KBM-7 (cell line): ENCODE measurements at regions not wholly inside any gene's neighbourhood (a gene's known extent, or its start where the extent isn't known, plus 50 kb on each side); places are given as distances from the start of the nearest gene placed in this dataset.

Experiments used
- DNase-seq: peaks from one replicate; pipeline ENCODE4 v3.0.0-alpha.2; 2015
- in situ Hi-C: fragments of 300-500 bp; cut with MboI; formaldehyde crosslinking; loops from 2 replicates; pipeline ENCODE4 v1.14.3; 2020; ENCODE audit warnings: low sequenced_read_pairs, low pct_unique_long_range_greater_than_20kb, mixed read lengths

DNA sequence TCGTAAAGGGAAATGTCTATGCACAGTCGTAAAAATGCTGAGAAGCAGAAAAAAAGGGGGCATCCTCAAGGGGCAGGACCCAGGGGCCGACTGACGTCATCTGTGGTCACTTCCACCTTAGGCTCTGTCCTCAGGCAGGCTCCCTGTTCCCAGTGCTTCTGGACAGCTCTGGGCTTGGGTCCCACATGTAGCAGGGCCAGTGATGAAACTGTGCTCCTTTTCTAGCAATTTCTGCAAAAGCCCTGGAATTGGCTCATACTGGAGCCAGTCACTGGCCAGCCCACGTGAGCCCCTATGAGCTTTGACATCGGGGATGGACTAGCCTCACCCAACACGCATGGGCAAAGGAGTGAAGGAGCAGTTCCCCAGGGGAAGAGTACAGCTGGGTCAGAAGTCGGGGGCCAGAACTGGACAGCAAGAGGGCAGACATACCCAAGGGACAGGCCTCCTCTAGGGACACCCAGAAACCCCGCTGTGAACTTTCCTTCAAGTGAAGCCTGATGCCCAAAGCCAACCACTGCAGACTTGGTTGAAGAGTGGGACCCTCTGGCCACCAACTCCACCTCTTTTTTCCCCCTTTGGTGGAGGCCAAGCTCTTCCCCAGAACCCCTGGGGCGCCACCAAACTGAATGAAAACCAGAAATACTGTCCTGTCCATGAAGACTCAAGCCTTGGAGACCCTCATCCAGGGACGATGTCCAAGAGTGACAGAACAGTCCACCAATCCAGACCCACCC, 1349.0 kb downstream of the BRD1 start:
- in situ Hi-C loops, result no loop called here

DNA sequence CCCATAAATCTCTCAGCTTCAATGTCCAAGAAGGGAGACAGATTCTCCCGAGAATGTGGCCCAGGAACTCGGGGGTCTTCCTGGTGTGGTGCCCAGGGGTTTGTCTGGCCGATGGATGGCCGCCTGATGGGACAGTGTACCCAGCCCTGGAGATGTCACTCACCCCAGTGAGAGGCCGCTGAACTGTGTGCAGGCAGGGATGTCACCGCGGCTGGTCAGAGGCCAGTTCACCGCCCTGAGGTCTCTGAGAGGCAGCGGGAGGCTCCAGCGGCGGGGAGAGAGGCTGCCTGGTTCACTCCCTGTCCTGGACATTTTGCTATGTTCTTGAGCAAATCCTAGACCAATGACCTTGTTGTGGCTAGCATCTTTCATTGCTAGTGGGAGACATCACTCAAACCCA, 1349.5 kb downstream of the BRD1 start:
- in situ Hi-C loops, result no loop called here

More for the DNA sequence above, 1349.0 kb downstream of the BRD1 start:
- DNase-seq, result no peak

DNA sequence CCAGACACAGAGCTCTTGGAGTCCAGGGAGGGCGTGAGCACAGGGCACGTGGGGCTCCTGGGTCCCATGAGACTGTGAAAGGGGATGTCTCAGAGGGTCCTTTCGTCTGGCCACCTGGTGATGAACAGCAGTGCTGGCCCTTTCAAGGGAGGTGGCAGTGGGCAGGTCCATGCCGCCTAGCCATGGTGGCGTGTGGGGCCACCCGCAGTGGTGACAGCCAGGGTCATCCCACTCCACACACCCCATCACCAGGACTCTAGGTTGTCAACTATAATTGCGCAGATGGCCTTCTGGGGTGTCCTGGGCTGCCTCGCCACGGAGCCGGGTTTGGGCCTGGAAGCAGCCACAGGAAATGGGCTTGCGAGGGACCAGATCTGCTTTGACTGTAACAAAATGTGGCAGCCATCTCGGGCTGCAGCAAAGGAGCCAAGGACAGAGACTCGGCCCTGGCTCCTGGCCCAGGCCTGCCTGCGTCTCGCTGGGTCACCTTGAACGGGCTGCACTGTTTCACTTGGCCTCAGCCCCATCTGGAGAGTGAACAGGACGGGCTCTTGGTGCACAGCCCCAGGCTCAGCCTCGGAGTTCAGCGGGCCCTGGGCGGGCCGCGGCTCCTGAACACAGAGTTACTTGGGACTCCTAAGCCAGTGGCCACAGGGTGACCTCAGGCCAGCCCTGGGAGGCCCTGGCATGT, 1350.5 kb downstream of the BRD1 start:
- in situ Hi-C loops, result no loop called here
- no peak for DNase-seq

More for the DNA sequence above, 1349.5 kb downstream of the BRD1 start:
- DNase-seq, result no peak

- in situ Hi-C loops, result no loop called here
- no peak for DNase-seq
Observed at GRCh38 chr22:48476577-48476976, 1351.1 kb downstream of the BRD1 start.

GRCh38 chr22:48475661-48476345, 1351.9 kb downstream of the BRD1 start:
- DNase-seq, result no peak
- in situ Hi-C loops, result no loop called here

DNA sequence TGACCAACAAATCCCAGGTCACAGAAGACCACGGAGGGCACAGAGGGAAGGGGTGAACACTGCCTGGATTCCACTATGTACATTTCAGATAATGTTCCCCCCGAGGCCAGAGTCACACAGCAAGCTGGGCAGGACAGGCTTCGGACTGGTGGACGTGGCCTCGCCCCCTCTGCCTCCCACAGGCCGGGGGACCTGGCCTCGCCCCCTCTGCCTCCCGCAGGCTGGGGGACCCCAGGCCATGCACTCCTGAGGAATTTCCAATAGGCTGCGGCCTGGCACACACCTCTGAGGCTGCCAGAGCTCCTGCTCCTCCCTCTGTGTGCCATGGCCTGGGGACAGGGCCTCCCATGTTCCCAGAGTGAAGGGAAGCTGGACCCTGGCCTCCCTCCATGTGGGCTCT, 1352.8 kb downstream of the BRD1 start:
- DNase-seq, result no peak
- in situ Hi-C loops, result no loop called here

- in situ Hi-C loops, result no loop called here
- no peak for DNase-seq
Observed at GRCh38 chr22:48473202-48473601, 1354.5 kb downstream of the BRD1 start.

- in situ Hi-C loops, result no loop called here
Observed at GRCh38 chr22:48464246-48464645, 1363.4 kb downstream of the BRD1 start.

DNA sequence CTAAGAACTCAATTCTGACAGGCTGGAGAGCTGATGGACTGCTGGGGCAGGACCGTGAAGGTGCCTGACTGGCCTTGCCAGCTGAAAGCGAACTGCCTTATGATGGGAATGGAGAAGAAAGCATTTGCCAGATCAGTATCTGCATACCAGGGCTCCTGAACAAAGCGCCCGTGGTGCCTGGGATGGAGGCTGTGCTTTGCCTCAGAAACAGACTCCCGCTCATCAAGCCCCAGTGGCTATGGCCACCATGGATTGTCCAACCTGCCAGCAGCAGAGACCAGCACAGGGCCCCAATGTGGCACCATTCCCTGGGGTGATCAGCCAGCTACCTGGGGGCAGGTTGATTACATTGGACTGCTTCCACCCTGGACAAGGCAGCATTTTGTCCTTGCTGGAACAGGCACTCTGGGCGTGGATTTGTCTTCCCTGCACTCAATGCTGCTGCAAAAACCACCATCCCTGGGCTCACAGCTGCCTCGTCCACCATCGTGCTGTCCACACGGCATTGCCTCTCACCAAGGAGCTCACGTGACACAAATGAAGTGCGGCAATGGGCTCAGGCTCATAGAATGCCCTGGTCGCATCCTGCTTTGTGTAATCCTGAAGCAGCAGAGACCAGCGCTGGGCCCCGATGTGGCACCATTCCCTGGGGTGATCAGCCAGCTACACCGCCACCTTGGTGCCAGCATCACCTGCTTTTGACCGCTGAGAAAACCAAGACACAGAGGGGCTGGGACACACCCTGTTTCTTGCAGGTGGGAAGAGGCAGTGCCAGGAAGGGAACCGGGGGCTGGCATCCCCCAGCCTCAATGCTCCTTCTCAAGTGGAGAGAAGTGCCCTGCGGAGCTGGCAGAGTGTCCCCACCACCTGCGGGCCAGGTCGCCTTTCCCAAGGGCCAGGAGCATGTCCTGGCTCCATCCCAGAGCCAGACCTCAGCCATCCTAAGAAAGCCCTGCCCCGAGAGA, 1367.5 kb downstream of the BRD1 start:
- in situ Hi-C loops, result no loop called here
- DNase-seq, result no peak

More at GRCh38 chr22:48464246-48464645, 1363.4 kb downstream of the BRD1 start:
- no peak for DNase-seq

GRCh38 chr22:48459259-48459658, 1368.4 kb downstream of the BRD1 start:
- in situ Hi-C loops, result no loop called here
- DNase-seq, result no peak

DNA sequence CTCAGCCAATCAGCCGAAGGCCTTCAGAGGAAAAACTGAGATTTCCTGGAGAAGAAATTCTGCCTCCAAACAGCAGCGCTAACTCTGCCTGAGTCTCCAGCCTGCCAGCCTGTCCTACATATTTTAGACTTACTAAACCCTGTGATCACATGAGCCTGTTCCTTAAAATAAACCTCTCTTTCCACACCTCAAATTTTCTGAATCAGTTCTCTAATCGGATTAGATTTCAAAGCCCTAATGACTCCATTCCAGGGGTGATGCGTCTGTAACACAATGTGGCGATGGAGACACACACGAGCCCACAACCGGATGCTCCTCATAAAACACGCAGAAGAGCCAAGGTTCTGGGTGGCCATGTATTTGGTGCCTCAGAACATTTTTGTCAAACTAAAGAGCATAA, 1371.2 kb downstream of the BRD1 start:
- DNase-seq, result no peak
- in situ Hi-C loops, result no loop called here

DNA sequence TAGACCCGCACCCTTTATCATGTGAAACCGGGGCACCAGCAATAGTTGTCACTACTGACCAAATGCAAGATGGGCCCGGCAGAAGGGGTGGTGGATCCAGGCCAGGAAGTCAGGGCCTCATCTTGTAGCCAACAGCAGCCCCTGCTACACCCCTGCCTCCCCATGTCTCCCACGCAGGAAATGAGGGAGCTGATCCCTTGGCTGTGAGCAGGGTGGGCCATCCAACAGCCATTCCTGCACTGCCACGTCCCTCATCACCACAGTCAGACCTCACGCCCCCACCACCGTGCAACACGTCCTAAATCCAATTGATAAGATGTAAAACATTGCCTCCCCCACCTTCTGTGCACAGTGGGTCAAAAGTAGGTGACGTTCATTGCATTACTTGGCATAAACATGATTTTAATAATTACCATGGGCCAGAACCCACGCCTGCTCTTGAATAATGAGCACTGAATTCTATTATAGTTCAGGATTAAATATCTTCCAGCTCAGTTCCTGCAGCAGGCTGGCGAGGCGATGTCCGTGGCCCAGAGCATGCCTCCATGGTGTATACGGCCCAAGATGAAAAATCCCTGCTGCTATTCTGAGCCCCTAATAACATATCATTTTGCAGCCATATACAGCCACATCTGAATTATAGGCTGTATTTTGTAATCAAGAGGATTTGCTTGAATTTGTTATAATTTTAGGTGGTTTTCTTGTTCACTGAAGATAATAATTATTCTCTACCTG, 1373.8 kb downstream of the BRD1 start:
- no peak for DNase-seq

GRCh38 chr22:48453171-48453570, 1374.5 kb downstream of the BRD1 start:
- no peak for DNase-seq
- in situ Hi-C loops, result no loop called here

More for the DNA sequence above, 1373.8 kb downstream of the BRD1 start:
- in situ Hi-C loops, result no loop called here

GRCh38 chr22:48452766-48453165, 1374.9 kb downstream of the BRD1 start:
- in situ Hi-C loops, result no loop called here
- DNase-seq, result no peak

DNA sequence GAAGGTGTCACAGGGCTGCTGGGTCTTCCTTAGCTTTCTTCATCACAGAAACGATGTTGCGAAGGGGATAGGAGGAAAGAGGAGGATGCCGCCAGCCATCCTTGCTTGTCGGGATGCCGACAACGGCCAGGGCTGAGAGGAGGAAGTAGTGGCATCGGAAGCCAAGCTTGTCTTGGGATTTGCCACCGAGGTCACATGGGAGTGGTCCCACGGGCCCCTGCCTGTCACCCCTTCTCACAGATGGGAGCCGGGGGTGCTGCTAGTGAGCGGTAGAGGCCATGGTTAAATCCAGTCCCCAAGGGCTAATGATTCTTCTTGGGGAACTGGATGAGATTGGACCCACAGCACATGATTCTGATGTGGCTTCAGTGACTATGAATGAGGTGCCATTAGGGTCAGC, 1375.8 kb downstream of the BRD1 start:
- no peak for DNase-seq
- in situ Hi-C loops, result no loop called here

DNA sequence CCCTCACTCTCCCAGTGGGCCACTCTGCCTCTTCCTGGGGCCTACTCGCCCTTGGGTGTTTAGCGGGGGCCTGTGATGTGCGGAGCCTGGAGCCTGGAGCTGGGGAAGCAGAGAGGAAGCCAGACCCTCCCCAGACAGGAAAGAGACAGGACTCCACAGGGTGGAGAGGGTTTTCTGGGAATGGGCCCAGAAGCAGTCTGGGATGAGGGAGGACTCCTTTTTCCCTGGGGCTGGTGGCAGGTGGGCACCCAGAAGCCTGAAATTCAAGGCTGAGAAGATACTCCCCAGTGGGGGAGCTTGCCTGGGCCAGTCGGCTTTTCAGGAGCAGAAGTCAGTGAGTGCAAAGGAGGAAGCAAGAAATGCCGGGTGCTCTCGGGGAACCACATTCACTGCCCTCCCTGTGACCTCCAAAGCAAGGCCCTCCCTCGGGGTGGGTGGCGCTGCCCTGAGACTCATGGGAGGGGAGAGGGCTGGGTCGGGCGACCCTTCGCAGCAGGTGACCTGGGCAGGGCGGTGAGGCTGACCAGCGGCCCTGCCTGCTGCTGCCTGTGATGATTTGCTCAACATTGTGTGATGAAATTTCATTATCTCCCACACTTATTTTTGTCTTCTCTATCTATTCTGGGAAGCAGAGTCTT, 1377.4 kb downstream of the BRD1 start:
- in situ Hi-C loops, result no loop called here
- DNase-seq, result no peak

DNA sequence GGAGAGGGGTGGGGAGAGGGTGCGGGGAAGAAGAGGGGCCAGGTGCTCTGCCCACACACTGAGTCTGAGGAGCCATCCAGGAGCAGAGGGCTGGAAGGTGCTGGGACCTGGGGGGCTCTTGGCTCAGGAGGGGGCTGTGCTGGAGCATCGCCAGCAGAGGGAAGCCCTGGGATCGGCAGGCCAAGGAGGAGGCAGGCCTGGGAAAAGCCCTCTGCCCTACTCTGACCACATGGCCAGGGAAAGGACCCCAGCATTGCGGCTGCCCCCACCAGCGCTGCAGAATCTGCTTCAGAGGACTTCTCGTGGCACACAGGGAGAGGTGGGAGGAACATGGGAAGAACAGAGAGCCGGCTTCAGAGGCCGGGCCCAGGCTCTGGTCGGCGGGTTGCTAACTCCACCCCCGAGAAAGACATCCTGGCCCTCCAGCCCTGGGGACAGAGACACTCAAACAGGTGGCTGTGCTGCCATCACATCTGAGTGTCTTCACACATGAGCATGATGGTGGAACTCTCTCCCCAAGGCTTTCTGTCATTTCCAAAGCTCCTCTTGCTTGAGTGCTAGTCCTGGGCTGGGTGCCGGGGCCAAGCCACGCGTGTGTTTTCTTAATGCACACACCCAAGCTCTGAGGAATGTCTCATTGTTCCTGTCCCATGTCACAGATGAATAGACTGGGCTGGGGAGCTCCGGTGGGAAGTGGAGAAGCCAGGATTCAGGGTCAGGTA, 1378.0 kb downstream of the BRD1 start:
- DNase-seq, result no peak
- in situ Hi-C loops, result no loop called here
